ENCODE measurements at regions not wholly inside any gene's neighbourhood (a gene's known extent, or its start where the extent isn't known, plus 50 kb on each side); places are given as distances from the start of the nearest gene placed in this dataset.

- no peaks in the 10 kb centered on the region for H3K4me1 ChIP-seq (ENCODE audit: control insufficient read depth in 1 of 2, insufficient read depth in 2 of 2, low read length in 2 of 2)
- intact Hi-C loops (cut with micrococcal nuclease), result no loop called here
- no peak overlapping the region for H3K4me3 ChIP-seq (replicated peaks in 1 of 2; ENCODE audit: low read depth in 1 of 2, low read length in 2 of 2)
- ATAC-seq (no peak), DNase-seq (ENCODE audit: low read depth, low spot score) (no peak)
- no peak overlapping the region for H2AFZ ChIP-seq (ENCODE audit: low read depth, low read length, poor library complexity, severe bottlenecking)
- TF ChIP-seq EZH2 (IDR thresholded peaks at IDR 0.05), result no peak
- no peak for TF ChIP-seq SP1 (IDR thresholded peaks at IDR 0.05; ENCODE audit: low read depth)
- no peak for TF ChIP-seq SIN3A (IDR thresholded peaks at IDR 0.05; ENCODE audit: low read depth)
- TF ChIP-seq REST (IDR thresholded peaks at IDR 0.05; ENCODE audit: low read depth), result no peak
- no peak for TF ChIP-seq CBX3 (IDR thresholded peaks at IDR 0.05; ENCODE audit: low read depth)
- TF ChIP-seq EGR1 (IDR thresholded peaks at IDR 0.05; ENCODE audit: low read depth), result no peak
- TF ChIP-seq POLR2AphosphoS5 (IDR thresholded peaks at IDR 0.05; ENCODE audit: low read depth, low read length), result no peak
- CTCF ChIA-PET, result no interaction called here
- RAD21 ChIA-PET (ENCODE audit: low non-redundant PET in 1 of 2, low total read pairs in 2 of 2, uncharacterized antibody in 2 of 2, unreplicated experiment in 2 of 2), result no interaction called here
- BruUV-seq (replicated peaks), result no TSS peak
- no peaks in the 10 kb centered on the region for H3K36me3 ChIP-seq (ENCODE audit: control insufficient read depth in 1 of 2, insufficient read depth in 2 of 2, low read length in 2 of 2)
- no peaks in the 10 kb centered on the region for H3K9me2 ChIP-seq (ENCODE audit: insufficient read depth)
- H3K27ac ChIP-seq (ENCODE audit: low read depth, low read length), result no peak overlapping the region
- no peaks in the 10 kb centered on the region for H3K79me2 ChIP-seq (ENCODE audit: insufficient read depth, low read length)
- no peak overlapping the region for H3K9ac ChIP-seq (ENCODE audit: low read length)
- no peaks in the 10 kb centered on the region for H3K9me3 ChIP-seq (ENCODE audit: control insufficient read depth in 1 of 2, insufficient read depth in 1 of 2, low read depth in 1 of 2, low read length in 2 of 2)
- no peak overlapping the region for H3K4me2 ChIP-seq (ENCODE audit: low read length)
- POLR2A ChIA-PET, result no interaction called here
- H4K20me1 ChIP-seq (ENCODE audit: insufficient read depth), result no peaks in the 10 kb centered on the region
- peaks cover 49% of the 10 kb centered on the region for H3K27me3 ChIP-seq (ENCODE audit: insufficient read depth, low read length)
Measured at GRCh38 chr22:48976556-48977535, 850.8 kb downstream of the BRD1 start.
